BE2C (cell line): ENCODE measurements at regions not wholly inside any gene's neighbourhood (a gene's known extent, or its start where the extent isn't known, plus 50 kb on each side); places are given as distances from the start of the nearest gene placed in this dataset.

ENCODE experiments used
- DNase-seq: peaks from one replicate; pipeline ENCODE4 v3.0.0-alpha.2; 2020
- H3K27me3 ChIP-seq: fragments of 250-450 bp; sonication (Bioruptor Pico); 2 replicates; pipeline ENCODE4 v1.5.1; 2020; ENCODE audit warnings: mild to moderate bottlenecking
- H3K36me3 ChIP-seq: fragments of 250-450 bp; sonication (Bioruptor Pico); 2 replicates; pipeline ENCODE4 v1.5.1; 2020; ENCODE audit warnings: mild to moderate bottlenecking
- H3K4me1 ChIP-seq: fragments of 250-450 bp; sonication (Bioruptor Pico); 2 replicates; pipeline ENCODE4 v1.5.1; 2020
- H3K4me3 ChIP-seq: 2 replicates; pipeline ENCODE4 v1.5.1; 2011; ENCODE audit warnings: low read depth, low read length
- H3K9me3 ChIP-seq: fragments of 250-450 bp; sonication (Bioruptor Pico); 2 replicates; pipeline ENCODE4 v1.5.1; 2020
- CTCF ChIP-seq: IDR thresholded peaks from 2 replicates; pipeline ENCODE4 v1.5.1; 2012; ENCODE audit warnings: mild to moderate bottlenecking, low read depth, low read length

- Histone ChIP-seq H3K27me3 (no peaks in the 10 kb centered on the region), H3K9me3 (no peaks in the 10 kb centered on the region), H3K4me3 (no peak overlapping the region), H3K4me1 (no peaks in the 10 kb centered on the region), H3K36me3 (no peaks in the 10 kb centered on the region)
- no peak for DNase-seq
- TF ChIP-seq CTCF, result no peak
These were observed 923.2 kb downstream of the SH3BGRL start for GRCh38 chrX:82125103-82125502.

DNA sequence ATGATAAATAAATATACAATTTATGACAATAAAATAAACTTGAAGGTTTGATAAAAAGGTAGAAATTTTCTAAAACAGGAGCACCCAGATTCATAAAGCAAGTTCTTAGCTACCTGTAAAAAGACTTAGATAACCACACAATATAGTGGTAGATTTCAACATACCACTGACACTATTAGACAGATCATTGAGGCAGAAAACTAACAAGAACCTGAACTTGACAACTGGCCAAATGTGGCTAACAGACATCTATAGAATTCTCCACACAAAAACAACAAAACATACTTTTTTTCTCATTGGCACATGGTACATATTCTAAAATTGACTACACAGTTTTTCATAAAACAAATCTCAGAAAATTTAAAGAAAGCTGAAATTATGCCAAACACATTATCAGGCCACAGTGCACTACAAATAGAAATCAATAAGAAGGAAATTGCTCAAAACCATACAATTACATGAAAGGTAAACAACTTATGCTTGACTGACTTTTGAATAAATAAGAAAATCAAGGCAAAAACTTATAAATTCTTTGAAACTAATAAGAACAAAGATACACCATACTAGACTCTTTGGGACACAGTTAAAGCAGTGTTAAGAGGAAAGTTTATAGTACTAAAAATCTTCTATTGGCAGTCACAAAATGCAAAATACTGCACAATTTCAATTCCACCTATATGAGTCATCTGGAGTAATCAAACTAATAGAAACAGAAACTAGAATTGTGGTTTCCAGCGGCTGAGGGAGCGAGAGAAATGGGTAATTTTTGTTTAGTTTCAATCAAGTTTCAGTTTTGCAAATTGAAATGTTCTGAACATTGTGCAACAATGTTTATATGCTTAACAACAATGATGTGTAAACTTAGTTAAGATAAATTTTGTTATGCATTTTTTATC, 925.6 kb downstream of the SH3BGRL start:
- Histone ChIP-seq H3K36me3 (no peaks in the 10 kb centered on the region), H3K27me3 (no peaks in the 10 kb centered on the region), H3K4me1 (no peaks in the 10 kb centered on the region), H3K4me3 (no peak overlapping the region), H3K9me3 (no peaks in the 10 kb centered on the region)
- DNase-seq, result no peak
- no peak for TF ChIP-seq CTCF

- Histone ChIP-seq H3K27me3 (no peaks in the 10 kb centered on the region), H3K4me3 (no peak overlapping the region), H3K36me3 (no peaks in the 10 kb centered on the region), H3K9me3 (no peaks in the 10 kb centered on the region), H3K4me1 (no peaks in the 10 kb centered on the region)
- DNase-seq, result no peak
- no peak for TF ChIP-seq CTCF
These were observed 932.5 kb downstream of the SH3BGRL start for GRCh38 chrX:82134378-82134777.

- H3K9me3 ChIP-seq, result no peaks in the 10 kb centered on the region
- no peak for TF ChIP-seq CTCF
- no peaks in the 10 kb centered on the region for H3K27me3 ChIP-seq
These were observed 940.0 kb downstream of the SH3BGRL start for GRCh38 chrX:82141942-82142341.

DNA sequence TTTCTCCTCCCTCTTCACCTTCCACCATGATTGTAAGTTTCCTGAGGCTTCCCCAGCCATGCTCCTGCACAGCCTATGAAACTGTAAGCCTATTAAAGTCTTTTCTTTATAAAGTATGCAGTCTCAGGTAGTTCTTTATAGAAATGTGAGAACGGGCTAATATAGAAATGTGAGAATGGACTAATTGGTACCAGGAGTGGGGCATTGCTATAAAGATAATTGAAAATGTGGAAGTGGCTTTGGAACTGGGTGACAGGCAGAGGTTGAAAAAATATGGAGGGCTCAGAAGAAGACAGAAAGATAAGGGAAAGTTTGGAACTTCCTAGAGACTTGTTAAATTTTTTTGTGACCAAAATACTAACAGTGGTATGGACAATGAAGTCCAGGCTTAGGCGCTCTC, 959.3 kb downstream of the SH3BGRL start:
- Histone ChIP-seq H3K4me1 (no peaks in the 10 kb centered on the region), H3K36me3 (no peaks in the 10 kb centered on the region), H3K27me3 (no peaks in the 10 kb centered on the region), H3K4me3 (no peak overlapping the region), H3K9me3 (no peaks in the 10 kb centered on the region)
- TF ChIP-seq CTCF, result no peak
- DNase-seq, result no peak

More at GRCh38 chrX:82141942-82142341, 940.0 kb downstream of the SH3BGRL start:
- no peaks in the 10 kb centered on the region for H3K36me3 ChIP-seq
- DNase-seq, result no peak
- no peaks in the 10 kb centered on the region for H3K4me1 ChIP-seq
- no peak overlapping the region for H3K4me3 ChIP-seq

GRCh38 chrX:82163701-82164100, 961.8 kb downstream of the SH3BGRL start:
- Histone ChIP-seq H3K9me3 (no peaks in the 10 kb centered on the region), H3K4me1 (no peaks in the 10 kb centered on the region), H3K4me3 (no peak overlapping the region), H3K27me3 (no peaks in the 10 kb centered on the region), H3K36me3 (no peaks in the 10 kb centered on the region)
- no peak for TF ChIP-seq CTCF
- DNase-seq, result no peak
